B cell (primary cell): ENCODE measurements at regions not wholly inside any gene's neighbourhood (a gene's known extent, or its start where the extent isn't known, plus 50 kb on each side); places are given as distances from the start of the nearest gene placed in this dataset.

Experiments used
- ATAC-seq: fragments of 200-7000 bp; cut with Tn5 transposase; one replicate; pipeline ENCODE4 v1.10.0; 2021; ENCODE audit warnings: low read depth, mild to moderate bottlenecking, moderate number of reproducible peaks, moderate library complexity
- CTCF ChIA-PET: fragments of 350-600 bp; sonication (Branson Sonifier 250); formaldehyde crosslinking; loops from one replicate; lab custom pipeline; 2021; ENCODE audit warnings: antibody characterized with exemption, inconsistent platforms; lab: Charles Lee
- POLR2A ChIA-PET: fragments of 350-600 bp; sonication (Branson Sonifier 250); formaldehyde crosslinking; loops from one replicate; lab custom pipeline; 2021; ENCODE audit warnings: antibody characterized with exemption; lab: Charles Lee
- DNase-seq: peaks from one replicate; pipeline ENCODE4 v3.0.0; 2013
- H2AFZ ChIP-seq: 2 replicates; pipeline ENCODE4 v1.6.1; 2012; ENCODE audit warnings: mild to moderate bottlenecking, low read depth, low read length; ENCODE audit not compliant: insufficient read depth, poor library complexity, severe bottlenecking
- H3K27ac ChIP-seq, 2 donors: 1 replicate in 1 of 2; 2 replicates in 1 of 2; pipeline ENCODE4 v1.5.1; 2012 to 2013; ENCODE audit warnings: low read length in 2 of 2, mild to moderate bottlenecking in 2 of 2, moderate library complexity in 1 of 2
- H3K27me3 ChIP-seq, 4 experiments: fragments of 200-600 bp in 1 of 4; sonication (generic) in 1 of 4; replicated peaks in 1 of 4; 1 replicate in 2 of 4; 2 replicates in 2 of 4; pipeline versions ENCODE4 v1.6.1 to v1.7.0; 2013 to 2016; ENCODE audit warnings: low read length in 3 of 4, mild to moderate bottlenecking in 2 of 4, mixed read lengths in 1 of 4, moderate library complexity in 1 of 4; ENCODE audit not compliant: insufficient read depth in 4 of 4, control insufficient read depth in 3 of 4; ENCODE audit errors: control extremely low read depth in 1 of 4
- H3K36me3 ChIP-seq, 2 experiments: replicated peaks in 1 of 2; 1 replicate in 1 of 2; 2 replicates in 1 of 2; pipeline versions ENCODE4 v1.6.1 to v1.7.1; 2013; ENCODE audit warnings: low read length in 1 of 2; ENCODE audit not compliant: insufficient read depth in 2 of 2, control insufficient read depth in 1 of 2; ENCODE audit errors: control extremely low read depth in 1 of 2, extremely low read depth in 1 of 2
- H3K4me1 ChIP-seq, 2 donors: fragments of 200-600 bp in 1 of 2; sonication (generic) in 1 of 2; 1 replicate in 1 of 2; 2 replicates in 1 of 2; pipeline versions ENCODE4 v1.5.1 to v1.6.1; 2013 to 2017; ENCODE audit warnings: low read length in 2 of 2; ENCODE audit not compliant: control insufficient read depth in 2 of 2, insufficient read depth in 2 of 2
- H3K4me2 ChIP-seq: replicated peaks from 2 replicates; pipeline ENCODE3; 2012; ENCODE audit warnings: mild to moderate bottlenecking, low read depth, low read length; ENCODE audit not compliant: poor library complexity, severe bottlenecking
- H3K4me3 ChIP-seq, 5 experiments: fragments of 200-600 bp in 1 of 5; sonication (generic) in 1 of 5; 1 replicate in 3 of 5; 2 replicates in 2 of 5; pipeline versions ENCODE4 v1.5.1 to v1.7.0; 2011 to 2016; ENCODE audit warnings: low read length in 4 of 5, mild to moderate bottlenecking in 4 of 5, low read depth in 2 of 5, control low read depth in 1 of 5, moderate library complexity in 1 of 5; ENCODE audit not compliant: insufficient read depth in 1 of 5; ENCODE audit errors: control extremely low read depth in 1 of 5, extremely low read depth in 1 of 5
- H3K79me2 ChIP-seq: fragments of 200-600 bp; sonication (generic); one replicate; pipeline ENCODE4 v1.6.0; 2016; ENCODE audit warnings: low read length; ENCODE audit not compliant: control insufficient read depth, insufficient read depth
- H3K9ac ChIP-seq: fragments of 200-600 bp; sonication (generic); 2 replicates; pipeline ENCODE4 v1.6.1; 2017; ENCODE audit warnings: mild to moderate bottlenecking, low read length, moderate library complexity
- H3K9me3 ChIP-seq, 3 donors: one replicate each; pipeline versions ENCODE4 v1.6.1 to v1.7.1; 2013; ENCODE audit warnings: low read length in 2 of 3; ENCODE audit not compliant: control insufficient read depth in 2 of 3, insufficient read depth in 1 of 3; ENCODE audit errors: control extremely low read depth in 1 of 3
- H4K20me1 ChIP-seq: 2 replicates; pipeline ENCODE4 v1.6.0; 2012; ENCODE audit warnings: mild to moderate bottlenecking, low read length; ENCODE audit not compliant: insufficient read depth, control insufficient read depth, poor library complexity, severe bottlenecking
- H3K27ac Mint-ChIP-seq: one replicate; pipeline ENCODE4 v1.8.0; 2021; ENCODE audit warnings: mixed read lengths
- H3K27me3 Mint-ChIP-seq: one replicate; pipeline ENCODE4 v1.8.0; 2021; ENCODE audit warnings: mixed read lengths
- H3K4me1 Mint-ChIP-seq: one replicate; pipeline ENCODE4 v1.8.0; 2021; ENCODE audit warnings: mixed read lengths
- H3K4me3 Mint-ChIP-seq: one replicate; pipeline ENCODE4 v1.8.0; 2021; ENCODE audit warnings: mixed read lengths
- H3K9me3 Mint-ChIP-seq: one replicate; pipeline ENCODE4 v1.8.0; 2022; ENCODE audit warnings: mixed read lengths; ENCODE audit not compliant: insufficient read depth
- EZH2 ChIP-seq: IDR thresholded peaks from 2 replicates; pipeline ENCODE4 v1.6.1; 2012; ENCODE audit warnings: borderline replicate concordance, low read depth, mild to moderate bottlenecking, moderate library complexity, low read length; ENCODE audit not compliant: insufficient read depth, poor library complexity, severe bottlenecking
- WGBS: methylation state at CpG from one replicate; pipeline ENCODE4 v1.1.5; 2013; ENCODE audit warnings: missing lambda C conversion rate; ENCODE audit not compliant: insufficient coverage; 5-methylcytosine and 5-hydroxymethylcytosine counted together
- intact Hi-C: fragments of 100-400 bp; cut with micrococcal nuclease; formaldehyde crosslinking; loops from one replicate; pipeline ENCODE4 v1.10.0; 2022
- TF ChIP-seq, protein P1 (sequence below): fragments of 200-600 bp; IDR thresholded peaks from one replicate; pipeline ENCODE4 v1.8.0; 2022; ENCODE audit warnings: antibody characterized with exemption, mild to moderate bottlenecking

GRCh38 chr20:1805816-1806215, 89.4 kb upstream of the SIRPA start:
- POLR2A ChIA-PET, result no interaction called here

GRCh38 chr20:1805161-1805581, 90.0 kb upstream of the SIRPA start:
- H3K9me3 Mint-ChIP-seq, result no peaks in the 10 kb centered on the region
- intact Hi-C loops, result no loop called here
- H3K9ac ChIP-seq, result no peak overlapping the region
- WGBS, result 98% methylated on average over 4 of the region's 4 CpGs
- no peaks in the 10 kb centered on the region for H3K9me3 ChIP-seq
- H3K4me1 ChIP-seq, result peaks cover 24 to 30% of the 10 kb centered on the region in 2 donors
- H3K79me2 ChIP-seq, result no peaks in the 10 kb centered on the region
- no peaks in the 10 kb centered on the region for H3K27me3 Mint-ChIP-seq
- POLR2A ChIA-PET, result no interaction called here
- no peak overlapping the region for H3K4me2 ChIP-seq
- CTCF ChIA-PET, result interaction anchor here (0.5 to 5.8 kb wide), 4 partner anchors 39 to 368 kb away, joined by 3 to 118 read pairs (median 44); no protein-coding TSS in a partner anchor
- H4K20me1 ChIP-seq, result no peaks in the 10 kb centered on the region
- no peak overlapping the region for H3K4me3 Mint-ChIP-seq
- DNase-seq (no peak), ATAC-seq (no peak)
- TF ChIP-seq, protein P1, sequence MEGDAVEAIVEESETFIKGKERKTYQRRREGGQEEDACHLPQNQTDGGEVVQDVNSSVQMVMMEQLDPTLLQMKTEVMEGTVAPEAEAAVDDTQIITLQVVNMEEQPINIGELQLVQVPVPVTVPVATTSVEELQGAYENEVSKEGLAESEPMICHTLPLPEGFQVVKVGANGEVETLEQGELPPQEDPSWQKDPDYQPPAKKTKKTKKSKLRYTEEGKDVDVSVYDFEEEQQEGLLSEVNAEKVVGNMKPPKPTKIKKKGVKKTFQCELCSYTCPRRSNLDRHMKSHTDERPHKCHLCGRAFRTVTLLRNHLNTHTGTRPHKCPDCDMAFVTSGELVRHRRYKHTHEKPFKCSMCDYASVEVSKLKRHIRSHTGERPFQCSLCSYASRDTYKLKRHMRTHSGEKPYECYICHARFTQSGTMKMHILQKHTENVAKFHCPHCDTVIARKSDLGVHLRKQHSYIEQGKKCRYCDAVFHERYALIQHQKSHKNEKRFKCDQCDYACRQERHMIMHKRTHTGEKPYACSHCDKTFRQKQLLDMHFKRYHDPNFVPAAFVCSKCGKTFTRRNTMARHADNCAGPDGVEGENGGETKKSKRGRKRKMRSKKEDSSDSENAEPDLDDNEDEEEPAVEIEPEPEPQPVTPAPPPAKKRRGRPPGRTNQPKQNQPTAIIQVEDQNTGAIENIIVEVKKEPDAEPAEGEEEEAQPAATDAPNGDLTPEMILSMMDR, result no peak
- TF ChIP-seq EZH2, result no peak
- no peaks in the 10 kb centered on the region for H3K27me3 ChIP-seq
- no peaks in the 10 kb centered on the region for H3K36me3 ChIP-seq
- H2AFZ ChIP-seq, result no peak overlapping the region
- H3K4me1 Mint-ChIP-seq, result peaks cover 40% of the 10 kb centered on the region
- no peak overlapping the region for H3K27ac ChIP-seq
- no peak overlapping the region for H3K27ac Mint-ChIP-seq
- H3K4me3 ChIP-seq, result no peak overlapping the region

More at GRCh38 chr20:1805816-1806215, 89.4 kb upstream of the SIRPA start:
- no peaks in the 10 kb centered on the region for H4K20me1 ChIP-seq
- H3K4me2 ChIP-seq, result no peak overlapping the region
- no peak overlapping the region for H3K4me3 ChIP-seq
- TF ChIP-seq EZH2, result no peak
- TF ChIP-seq, protein P1, result no peak
- no peak overlapping the region for H3K9ac ChIP-seq
- Mint-ChIP-seq H3K4me1 (peaks cover 46% of the 10 kb centered on the region), H3K4me3 (no peak overlapping the region), H3K27ac (no peak overlapping the region), H3K27me3 (no peaks in the 10 kb centered on the region), H3K9me3 (no peaks in the 10 kb centered on the region)
- H3K27ac ChIP-seq, result no peak overlapping the region
- no peak for DNase-seq
- no peaks in the 10 kb centered on the region for H3K36me3 ChIP-seq
- no peaks in the 10 kb centered on the region for H3K79me2 ChIP-seq
- ATAC-seq, result no peak
- CTCF ChIA-PET, result no interaction called here
- no peaks in the 10 kb centered on the region for H3K9me3 ChIP-seq
- peaks cover 31 to 36% of the 10 kb centered on the region in 2 donors for H3K4me1 ChIP-seq
- no peak overlapping the region for H2AFZ ChIP-seq
- H3K27me3 ChIP-seq, result no peaks in the 10 kb centered on the region
- no CpG with 5 or more reads among the region's 4 CpGs for WGBS
- intact Hi-C loops, result no loop called here
